ENCODE measurements at regions not wholly inside any gene's neighbourhood (a gene's known extent, or its start where the extent isn't known, plus 50 kb on each side); places are given as distances from the start of the nearest gene placed in this dataset.
"Not testable (repeated sequence)": the region's sequence is repeated elsewhere in the genome, so short reads cannot be mapped to it uniquely, and the experiment has no call there.

- DNase-seq (ENCODE audit: low spot score) = no peak
These were observed 542.8 kb downstream of the RFC3 start for GRCh38 chr13:34360702-34361101.

GRCh38 chr13:34361560-34361959 is 543.6 kb downstream of the RFC3 start:
- DNase-seq (ENCODE audit: low spot score) = peak; percentile 28

GRCh38 chr13:34363266-34363665 is 545.3 kb downstream of the RFC3 start:
- DNase-seq (ENCODE audit: low spot score) = no peak

- no peak for DNase-seq (ENCODE audit: low spot score)
These were observed 546.7 kb downstream of the RFC3 start for GRCh38 chr13:34364633-34365032.

GRCh38 chr13:34369931-34370330 is 552.0 kb downstream of the RFC3 start:
- no peak for DNase-seq (ENCODE audit: low spot score)

- no peak for DNase-seq (ENCODE audit: low spot score)
These were observed 553.2 kb downstream of the RFC3 start for GRCh38 chr13:34371108-34371507.

- DNase-seq (ENCODE audit: low spot score) = no peak
These were observed 553.9 kb downstream of the RFC3 start for GRCh38 chr13:34371645-34372395.

- DNase-seq (ENCODE audit: low spot score) = no peak
These were observed 554.6 kb downstream of the RFC3 start for GRCh38 chr13:34372581-34372980.

GRCh38 chr13:34376483-34376882 is 558.5 kb downstream of the RFC3 start:
- no peak for DNase-seq (ENCODE audit: low spot score)

- no peak for DNase-seq (ENCODE audit: low spot score)
These were observed 560.8 kb upstream of the NBEA start for GRCh38 chr13:34381228-34381627.

- DNase-seq (ENCODE audit: low spot score) = no peak
These were observed 558.3 kb upstream of the NBEA start for GRCh38 chr13:34383728-34384127.

- DNase-seq (ENCODE audit: low spot score) = not testable (repeated sequence)
These were observed 555.8 kb upstream of the NBEA start for GRCh38 chr13:34386229-34386628.

GRCh38 chr13:34391076-34391475 is 551.0 kb upstream of the NBEA start:
- DNase-seq (ENCODE audit: low spot score) = peak; percentile 76

- no peak for DNase-seq (ENCODE audit: low spot score)
These were observed 540.4 kb upstream of the NBEA start for GRCh38 chr13:34401696-34402095.

GRCh38 chr13:34405410-34406181 is 536.5 kb upstream of the NBEA start:
- no peak for DNase-seq (ENCODE audit: low spot score)

GRCh38 chr13:34408640-34409039 is 533.4 kb upstream of the NBEA start:
- no peak for DNase-seq (ENCODE audit: low spot score)

GRCh38 chr13:34409496-34410182 is 532.4 kb upstream of the NBEA start:
- no peak for DNase-seq (ENCODE audit: low spot score)

- no peak for DNase-seq (ENCODE audit: low spot score)
These were observed 531.4 kb upstream of the NBEA start for GRCh38 chr13:34410678-34411077.

- DNase-seq (ENCODE audit: low spot score) = no peak
These were observed 530.9 kb upstream of the NBEA start for GRCh38 chr13:34411177-34411576.

- no peak for DNase-seq (ENCODE audit: low spot score)
These were observed 530.2 kb upstream of the NBEA start for GRCh38 chr13:34411894-34412293.

GRCh38 chr13:34412295-34412694 is 529.8 kb upstream of the NBEA start:
- no peak for DNase-seq (ENCODE audit: low spot score)

GRCh38 chr13:34412817-34413375 is 529.2 kb upstream of the NBEA start:
- no peak for DNase-seq (ENCODE audit: low spot score)

Data from AG20443 (cell line).